SHP77 (cell line): ENCODE measurements at regions not wholly inside any gene's neighbourhood (a gene's known extent, or its start where the extent isn't known, plus 50 kb on each side); places are given as distances from the start of the nearest gene placed in this dataset.
"Not testable (repeated sequence)": the region's sequence is repeated elsewhere in the genome, so short reads cannot be mapped to it uniquely, and the experiment has no call there.

ENCODE experiments used
- DNase-seq, 2 experiments: peaks; one replicate each; lab custom pipeline; 2025; lab: John Stamatoyannopoulos, UW

- DNase-seq, result no peak
Observed at GRCh38 chr11:87871056-87871455, 304.2 kb downstream of the RAB38 start.

GRCh38 chr11:87870086-87870485, 305.2 kb downstream of the RAB38 start:
- no peak for DNase-seq

- no peak for DNase-seq
Observed at GRCh38 chr11:87866951-87867350, 308.3 kb downstream of the RAB38 start.

- DNase-seq, result no peak
Observed at GRCh38 chr11:87861030-87861429, 314.2 kb downstream of the RAB38 start.

- no peak for DNase-seq
Observed at GRCh38 chr11:87859636-87860035, 315.6 kb downstream of the RAB38 start.

- DNase-seq, result no peak
Observed at GRCh38 chr11:87851827-87852226, 323.4 kb downstream of the RAB38 start.

- no peak for DNase-seq
Observed at GRCh38 chr11:87851234-87851633, 324.0 kb downstream of the RAB38 start.

- DNase-seq, result no peak
Observed at GRCh38 chr11:87849216-87849615, 326.0 kb downstream of the RAB38 start.

- DNase-seq, result no peak
Observed at GRCh38 chr11:87840786-87841185, 334.5 kb downstream of the RAB38 start.

- no peak for DNase-seq
Observed at GRCh38 chr11:87832211-87832610, 343.0 kb downstream of the RAB38 start.

GRCh38 chr11:87820011-87820410, 355.2 kb downstream of the RAB38 start:
- no peak for DNase-seq

GRCh38 chr11:87819151-87819550, 356.1 kb downstream of the RAB38 start:
- DNase-seq, result no peak

- no peak for DNase-seq
Observed at GRCh38 chr11:87812571-87813365, 362.5 kb downstream of the RAB38 start.

- no peak for DNase-seq
Observed at GRCh38 chr11:87810486-87810885, 364.8 kb downstream of the RAB38 start.

- no peak for DNase-seq
Observed at GRCh38 chr11:87809256-87809655, 366.0 kb downstream of the RAB38 start.

- no peak for DNase-seq
Observed at GRCh38 chr11:87804176-87804575, 371.1 kb downstream of the RAB38 start.

GRCh38 chr11:87803748-87804147, 371.5 kb downstream of the RAB38 start:
- no peak for DNase-seq

- not testable (repeated sequence) for DNase-seq
Observed at GRCh38 chr11:87784862-87785261, 390.4 kb downstream of the RAB38 start.

GRCh38 chr11:87780068-87780413, 395.2 kb downstream of the RAB38 start:
- no peak for DNase-seq

- no peak for DNase-seq
Observed at GRCh38 chr11:87779276-87780067, 395.8 kb downstream of the RAB38 start.

- DNase-seq, result no peak
Observed at GRCh38 chr11:87778357-87778756, 396.9 kb downstream of the RAB38 start.

- DNase-seq, result no peak
Observed at GRCh38 chr11:87775036-87775435, 400.2 kb downstream of the RAB38 start.

- DNase-seq, result no peak
Observed at GRCh38 chr11:87769661-87770060, 405.6 kb downstream of the RAB38 start.
